C4-2B (cell line): ENCODE measurements at regions not wholly inside any gene's neighbourhood (a gene's known extent, or its start where the extent isn't known, plus 50 kb on each side); places are given as distances from the start of the nearest gene placed in this dataset.

Source experiments
- H3K27ac ChIP-seq: fragments of 450-650 bp; 2 replicates; pipeline ENCODE4 v1.5.1; 2017
- ZFX ChIP-seq: fragments of 450-650 bp; IDR thresholded peaks from 2 replicates; pipeline ENCODE4 v1.6.1; 2017
- TF ChIP-seq, protein P1 (sequence below): fragments of 450-650 bp; conservative IDR thresholded peaks from 2 replicates; pipeline ENCODE4 v1.5.1; 2017; ENCODE audit warnings: mild to moderate bottlenecking

DNA sequence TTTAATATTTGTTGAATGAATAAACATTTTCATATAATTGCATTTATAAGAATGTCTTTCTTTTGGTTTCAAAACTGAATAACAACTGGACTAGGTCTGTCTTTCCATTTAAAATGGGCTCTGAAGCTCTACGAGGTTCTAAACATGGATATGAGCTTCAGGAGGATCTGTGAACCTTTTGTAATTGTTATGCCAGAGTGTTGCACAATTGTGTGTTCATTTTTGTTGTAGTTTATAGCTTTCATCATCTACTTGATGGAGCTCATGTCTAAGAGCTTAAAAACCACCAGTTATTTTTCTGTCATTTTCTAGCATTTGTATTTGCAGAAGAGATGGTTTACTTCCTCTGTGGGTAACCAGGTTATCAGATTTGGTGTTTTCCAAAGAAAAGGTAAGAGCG, 265.7 kb upstream of the NPY start:
- H3K27ac ChIP-seq: no peak overlapping the region
- no peak for TF ChIP-seq ZFX
- TF ChIP-seq, protein P1, sequence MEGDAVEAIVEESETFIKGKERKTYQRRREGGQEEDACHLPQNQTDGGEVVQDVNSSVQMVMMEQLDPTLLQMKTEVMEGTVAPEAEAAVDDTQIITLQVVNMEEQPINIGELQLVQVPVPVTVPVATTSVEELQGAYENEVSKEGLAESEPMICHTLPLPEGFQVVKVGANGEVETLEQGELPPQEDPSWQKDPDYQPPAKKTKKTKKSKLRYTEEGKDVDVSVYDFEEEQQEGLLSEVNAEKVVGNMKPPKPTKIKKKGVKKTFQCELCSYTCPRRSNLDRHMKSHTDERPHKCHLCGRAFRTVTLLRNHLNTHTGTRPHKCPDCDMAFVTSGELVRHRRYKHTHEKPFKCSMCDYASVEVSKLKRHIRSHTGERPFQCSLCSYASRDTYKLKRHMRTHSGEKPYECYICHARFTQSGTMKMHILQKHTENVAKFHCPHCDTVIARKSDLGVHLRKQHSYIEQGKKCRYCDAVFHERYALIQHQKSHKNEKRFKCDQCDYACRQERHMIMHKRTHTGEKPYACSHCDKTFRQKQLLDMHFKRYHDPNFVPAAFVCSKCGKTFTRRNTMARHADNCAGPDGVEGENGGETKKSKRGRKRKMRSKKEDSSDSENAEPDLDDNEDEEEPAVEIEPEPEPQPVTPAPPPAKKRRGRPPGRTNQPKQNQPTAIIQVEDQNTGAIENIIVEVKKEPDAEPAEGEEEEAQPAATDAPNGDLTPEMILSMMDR: no peak

DNA sequence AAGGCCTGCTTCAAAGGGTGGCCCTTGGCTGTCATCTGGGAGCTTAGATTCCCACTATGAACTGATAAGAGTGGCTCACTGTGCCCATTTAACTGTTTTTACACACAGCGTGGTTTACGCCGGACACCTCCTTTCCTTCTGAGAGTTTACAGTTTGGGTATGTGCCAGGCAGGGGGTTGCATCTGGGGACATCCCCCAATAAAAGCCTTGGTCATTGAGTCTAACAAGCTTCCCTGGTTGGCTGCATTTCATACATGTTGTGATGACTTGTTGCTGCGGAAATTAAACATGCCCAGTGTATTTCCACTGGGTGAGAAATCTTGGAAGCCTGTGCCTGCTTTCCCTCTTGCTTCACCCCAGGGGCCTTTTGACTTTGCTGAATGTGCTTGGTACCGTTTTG, 264.1 kb upstream of the NPY start:
- H3K27ac ChIP-seq: no peak overlapping the region
- TF ChIP-seq ZFX: no peak
- TF ChIP-seq, protein P1: no peak

DNA sequence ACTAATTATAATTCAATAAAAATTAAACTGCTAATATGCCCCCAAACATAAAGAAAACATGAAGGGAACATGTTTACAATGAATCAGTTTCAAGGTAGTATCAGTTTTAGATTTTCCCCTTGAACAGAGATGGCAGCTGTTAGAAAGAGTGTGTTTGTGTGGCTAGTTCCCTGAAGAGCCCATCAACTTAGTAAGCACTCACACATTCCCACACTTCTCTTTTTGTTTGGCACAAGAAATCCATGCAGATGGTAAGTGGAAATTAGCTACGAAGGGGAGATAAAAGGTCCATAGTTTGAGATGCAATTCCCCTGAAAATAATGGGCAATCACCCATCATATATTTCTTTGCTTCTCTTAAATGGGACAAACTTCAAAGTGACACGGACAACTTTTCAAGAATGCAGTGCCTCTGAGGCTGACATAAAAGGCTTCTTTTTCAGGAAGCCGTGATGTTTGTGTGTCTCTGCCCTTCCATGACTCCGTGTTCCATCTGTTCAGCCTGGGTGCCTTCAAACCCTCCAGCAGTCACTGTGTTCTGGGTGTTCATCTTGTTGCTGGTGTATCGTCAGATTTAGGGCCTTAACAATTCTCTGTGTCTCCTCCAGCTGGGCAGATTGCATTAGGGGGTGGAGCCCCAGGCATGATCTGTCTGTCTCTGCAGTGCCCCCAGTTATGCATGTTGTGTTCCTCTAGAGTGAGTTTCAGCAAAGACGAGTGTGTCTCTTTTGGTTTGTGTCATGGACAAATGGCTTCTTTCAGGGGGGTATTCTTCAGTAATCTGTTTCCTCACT, 259.5 kb upstream of the NPY start:
- H3K27ac ChIP-seq: no peak overlapping the region
- TF ChIP-seq, protein P1: no peak
- TF ChIP-seq ZFX: no peak

DNA sequence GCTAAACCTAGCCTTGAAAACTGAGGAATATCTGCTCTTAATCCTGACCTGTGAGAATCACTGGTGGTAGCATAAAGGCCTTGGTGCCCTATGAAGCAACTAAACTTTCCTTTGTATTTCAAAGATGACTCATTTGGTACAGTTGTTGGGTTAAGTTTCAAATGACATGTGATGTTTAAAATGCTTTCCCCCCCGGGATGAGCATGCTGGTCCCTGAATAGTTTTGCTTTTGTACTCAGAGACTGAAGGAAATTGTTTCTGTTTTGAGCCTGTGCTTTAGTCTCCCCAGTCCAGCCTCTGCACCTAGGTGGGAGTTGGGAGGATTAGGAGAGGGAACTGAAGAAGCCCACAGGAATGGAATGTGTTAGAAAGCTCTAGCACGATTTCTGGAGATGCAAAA, 258.9 kb upstream of the NPY start:
- H3K27ac ChIP-seq: no peak overlapping the region
- TF ChIP-seq, protein P1: no peak
- TF ChIP-seq ZFX: no peak

DNA sequence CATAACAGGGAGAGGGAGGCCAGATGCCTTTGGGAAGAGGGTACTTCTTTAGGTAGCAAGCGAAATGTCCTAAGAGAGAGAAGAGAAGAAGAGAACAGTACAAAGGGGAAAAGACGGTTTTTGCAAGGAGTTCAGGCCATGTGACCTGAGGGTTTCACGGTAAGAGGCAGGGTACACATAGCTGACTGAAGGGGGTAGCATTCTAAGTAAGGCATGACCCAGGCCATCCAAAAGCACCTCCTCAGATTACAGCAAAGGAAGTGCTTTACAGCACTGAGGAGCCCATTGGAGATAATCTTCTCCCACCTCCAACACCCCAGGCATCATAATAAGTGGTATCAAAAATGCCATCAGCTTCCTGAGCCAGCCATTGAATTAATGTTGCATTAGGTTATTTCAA, 258.2 kb upstream of the NPY start:
- TF ChIP-seq, protein P1: no peak
- TF ChIP-seq ZFX: no peak
- no peak overlapping the region for H3K27ac ChIP-seq

DNA sequence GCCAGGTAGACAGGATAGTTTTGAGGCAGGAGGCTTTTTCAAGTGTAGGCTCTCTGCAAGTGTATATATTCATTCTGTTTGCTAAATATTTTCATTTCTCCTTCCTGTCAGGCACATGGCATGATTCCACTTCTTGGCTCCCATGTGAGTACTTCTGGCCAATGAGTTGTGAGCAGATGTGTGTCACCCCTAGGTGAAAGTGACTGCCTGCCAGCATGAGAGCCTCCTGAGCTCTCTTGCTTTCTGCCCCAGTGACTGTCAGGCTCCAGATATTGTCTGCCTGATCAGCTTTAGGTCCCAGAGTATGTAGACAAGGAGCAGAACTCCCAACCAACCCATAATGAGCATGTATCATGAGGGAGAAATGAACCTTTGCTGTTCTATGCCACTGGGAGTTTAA, 257.6 kb upstream of the NPY start:
- TF ChIP-seq, protein P1: no peak
- no peak for TF ChIP-seq ZFX
- H3K27ac ChIP-seq: no peak overlapping the region

DNA sequence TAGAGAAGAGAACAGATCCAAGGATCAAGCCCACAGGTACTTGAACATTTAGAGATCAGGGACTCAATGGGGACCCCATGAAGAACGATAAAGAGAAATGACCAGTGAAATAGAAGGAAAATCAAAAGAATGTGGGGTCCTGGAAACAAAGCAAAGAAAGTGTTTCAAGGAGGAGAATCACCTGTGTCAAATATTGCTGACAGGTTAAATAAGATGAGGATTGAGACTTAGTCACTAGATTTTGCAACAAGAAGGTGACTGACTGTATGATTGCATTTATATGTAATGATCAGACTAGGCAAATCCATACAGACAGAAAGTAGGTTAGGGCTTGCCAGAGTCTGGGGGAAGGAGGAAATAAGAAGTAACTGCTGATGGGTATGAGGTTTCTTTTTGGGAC, 254.9 kb upstream of the NPY start:
- no peak overlapping the region for H3K27ac ChIP-seq
- no peak for TF ChIP-seq ZFX
- TF ChIP-seq, protein P1: no peak
